ENCODE measurements at regions not wholly inside any gene's neighbourhood (a gene's known extent, or its start where the extent isn't known, plus 50 kb on each side); places are given as distances from the start of the nearest gene placed in this dataset.

DNA sequence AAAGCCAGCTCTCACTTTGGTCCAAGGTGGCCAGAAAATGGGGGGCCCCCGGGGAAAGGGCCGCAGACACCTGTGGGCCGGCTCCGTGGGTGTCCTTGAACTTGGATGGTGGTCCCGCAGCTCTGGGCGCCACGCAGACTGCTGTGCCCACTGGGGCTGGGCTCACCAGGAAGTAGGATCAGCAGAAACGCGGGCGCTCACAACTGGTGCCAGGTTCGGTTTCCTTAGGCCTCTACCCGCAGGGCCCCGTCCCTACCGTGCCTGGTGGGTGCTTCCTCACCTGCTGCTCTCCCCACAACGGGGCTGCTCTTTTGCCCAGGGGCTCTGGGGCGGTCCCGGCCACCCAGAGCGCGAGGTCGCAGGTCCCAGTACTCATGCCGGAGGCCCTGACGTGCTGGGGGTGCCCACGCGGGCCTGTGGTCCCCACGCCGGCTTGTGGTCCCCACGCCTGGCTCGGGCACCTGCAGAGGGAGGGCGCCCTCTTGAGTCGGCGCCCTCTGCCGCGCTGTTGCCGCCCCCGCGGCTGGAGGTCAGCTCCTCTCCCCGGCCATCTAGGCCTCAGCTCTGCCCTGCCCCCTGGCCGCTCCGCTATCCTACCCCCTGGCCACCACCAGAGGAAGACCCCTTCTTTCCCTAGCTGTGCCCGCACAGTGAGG lies 1303.6 kb downstream of the UQCRFS1 start:
- no peak overlapping the region for H3K4me2 ChIP-seq (ENCODE audit: low read depth, low read length, poor library complexity, severe bottlenecking)
- H3K4me1 ChIP-seq (ENCODE audit: insufficient read depth, low read length, poor library complexity, severe bottlenecking), result no peaks in the 10 kb centered on the region
- H3K27me3 ChIP-seq (ENCODE audit: insufficient read depth, low read length, poor library complexity, severe bottlenecking), result no peaks in the 10 kb centered on the region
- no peaks in the 10 kb centered on the region for H3K79me2 ChIP-seq (ENCODE audit: insufficient read depth, low read length)
- H3F3A ChIP-seq (ENCODE audit: low read depth), result no peaks in the 10 kb centered on the region
- H3K9me3 ChIP-seq (ENCODE audit: insufficient read depth, low read depth, low read length), result peaks cover 10% of the 10 kb centered on the region; the same call in 1 of the 2 replicates
- H3K9me2 ChIP-seq (replicated peaks; ENCODE audit: low read depth, low read length), result no peaks in the 10 kb centered on the region
- H3K36me3 ChIP-seq (ENCODE audit: insufficient read depth, low read length), result no peaks in the 10 kb centered on the region
- TF ChIP-seq, protein P1, sequence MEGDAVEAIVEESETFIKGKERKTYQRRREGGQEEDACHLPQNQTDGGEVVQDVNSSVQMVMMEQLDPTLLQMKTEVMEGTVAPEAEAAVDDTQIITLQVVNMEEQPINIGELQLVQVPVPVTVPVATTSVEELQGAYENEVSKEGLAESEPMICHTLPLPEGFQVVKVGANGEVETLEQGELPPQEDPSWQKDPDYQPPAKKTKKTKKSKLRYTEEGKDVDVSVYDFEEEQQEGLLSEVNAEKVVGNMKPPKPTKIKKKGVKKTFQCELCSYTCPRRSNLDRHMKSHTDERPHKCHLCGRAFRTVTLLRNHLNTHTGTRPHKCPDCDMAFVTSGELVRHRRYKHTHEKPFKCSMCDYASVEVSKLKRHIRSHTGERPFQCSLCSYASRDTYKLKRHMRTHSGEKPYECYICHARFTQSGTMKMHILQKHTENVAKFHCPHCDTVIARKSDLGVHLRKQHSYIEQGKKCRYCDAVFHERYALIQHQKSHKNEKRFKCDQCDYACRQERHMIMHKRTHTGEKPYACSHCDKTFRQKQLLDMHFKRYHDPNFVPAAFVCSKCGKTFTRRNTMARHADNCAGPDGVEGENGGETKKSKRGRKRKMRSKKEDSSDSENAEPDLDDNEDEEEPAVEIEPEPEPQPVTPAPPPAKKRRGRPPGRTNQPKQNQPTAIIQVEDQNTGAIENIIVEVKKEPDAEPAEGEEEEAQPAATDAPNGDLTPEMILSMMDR (conservative IDR thresholded peaks at IDR 0.05; ENCODE audit: low read length), result no peak
- no peak for TF ChIP-seq EZH2phosphoT487 (IDR thresholded peaks at IDR 0.05; ENCODE audit: borderline replicate concordance)
- H2AFZ ChIP-seq (ENCODE audit: low read length), result no peak overlapping the region
- H3K9ac ChIP-seq (ENCODE audit: low read depth, low read length, poor library complexity, severe bottlenecking), result no peak overlapping the region
- H3K4me3 ChIP-seq (ENCODE audit: low read length, poor library complexity, severe bottlenecking), result no peak overlapping the region
- H4K20me1 ChIP-seq (ENCODE audit: insufficient read depth, low read length, poor library complexity, severe bottlenecking), result no peaks in the 10 kb centered on the region

DNA sequence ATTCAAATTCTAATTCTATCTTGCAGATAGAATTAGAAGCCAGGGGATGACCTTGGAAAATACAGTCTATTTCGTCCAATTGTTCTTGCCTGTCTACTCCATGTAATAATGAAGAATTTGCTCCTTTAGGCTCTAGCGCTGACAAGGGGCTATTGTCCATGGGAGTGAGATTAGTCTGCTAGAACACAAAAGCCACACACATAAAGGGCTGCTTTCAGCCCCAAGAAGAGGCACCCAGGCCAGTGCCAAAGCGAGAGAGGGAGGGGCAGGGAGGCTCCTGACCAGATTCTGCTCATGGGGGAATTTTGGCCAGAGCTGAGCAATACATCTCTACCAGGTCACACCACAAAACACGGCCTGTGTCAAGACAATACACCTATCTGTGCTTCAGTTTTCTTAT lies 1306.9 kb downstream of the UQCRFS1 start:
- H3K4me3 ChIP-seq (ENCODE audit: low read length, poor library complexity, severe bottlenecking), result no peak overlapping the region
- peaks cover 11% of the 10 kb centered on the region; the same call in 1 of the 2 replicates for H3K9me3 ChIP-seq (ENCODE audit: insufficient read depth, low read depth, low read length)
- TF ChIP-seq EZH2phosphoT487 (IDR thresholded peaks at IDR 0.05; ENCODE audit: borderline replicate concordance), result no peak
- TF ChIP-seq, protein P1 (conservative IDR thresholded peaks at IDR 0.05; ENCODE audit: low read length), result no peak
- H3K9me2 ChIP-seq (replicated peaks; ENCODE audit: low read depth, low read length), result no peaks in the 10 kb centered on the region
- H4K20me1 ChIP-seq (ENCODE audit: insufficient read depth, low read length, poor library complexity, severe bottlenecking), result no peaks in the 10 kb centered on the region
- H3F3A ChIP-seq (ENCODE audit: low read depth), result no peaks in the 10 kb centered on the region
- H3K27me3 ChIP-seq (ENCODE audit: insufficient read depth, low read length, poor library complexity, severe bottlenecking), result no peaks in the 10 kb centered on the region
- H3K79me2 ChIP-seq (ENCODE audit: insufficient read depth, low read length), result no peaks in the 10 kb centered on the region
- no peaks in the 10 kb centered on the region for H3K4me1 ChIP-seq (ENCODE audit: insufficient read depth, low read length, poor library complexity, severe bottlenecking)
- no peak overlapping the region for H3K9ac ChIP-seq (ENCODE audit: low read depth, low read length, poor library complexity, severe bottlenecking)
- no peaks in the 10 kb centered on the region for H3K36me3 ChIP-seq (ENCODE audit: insufficient read depth, low read length)
- H3K4me2 ChIP-seq (ENCODE audit: low read depth, low read length, poor library complexity, severe bottlenecking), result no peak overlapping the region
- H2AFZ ChIP-seq (ENCODE audit: low read length), result no peak overlapping the region

DNA sequence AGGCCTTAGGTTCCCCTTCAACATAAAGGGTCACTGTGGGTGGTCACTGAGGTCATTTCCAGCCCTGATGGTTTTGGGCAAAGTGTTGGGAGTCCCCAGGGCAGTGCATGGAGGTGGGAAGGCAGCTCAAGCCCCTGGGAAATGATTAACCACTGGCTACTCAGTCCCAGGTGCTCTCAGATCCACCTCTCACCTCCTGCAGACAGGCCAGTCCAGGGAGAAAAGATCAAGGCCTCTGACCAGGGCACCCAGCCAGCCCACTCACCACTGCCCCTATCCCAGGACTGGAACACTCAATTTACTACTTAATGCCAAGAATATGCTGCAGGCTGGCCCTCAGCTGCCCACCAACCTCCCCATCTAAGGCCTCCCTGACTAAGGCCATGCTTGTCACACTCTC lies 1307.9 kb downstream of the UQCRFS1 start:
- no peaks in the 10 kb centered on the region for H3K4me1 ChIP-seq (ENCODE audit: insufficient read depth, low read length, poor library complexity, severe bottlenecking)
- no peaks in the 10 kb centered on the region for H3K36me3 ChIP-seq (ENCODE audit: insufficient read depth, low read length)
- no peaks in the 10 kb centered on the region for H3K27me3 ChIP-seq (ENCODE audit: insufficient read depth, low read length, poor library complexity, severe bottlenecking)
- no peak overlapping the region for H3K9ac ChIP-seq (ENCODE audit: low read depth, low read length, poor library complexity, severe bottlenecking)
- no peak for TF ChIP-seq EZH2phosphoT487 (IDR thresholded peaks at IDR 0.05; ENCODE audit: borderline replicate concordance)
- TF ChIP-seq, protein P1 (conservative IDR thresholded peaks at IDR 0.05; ENCODE audit: low read length), result no peak
- no peaks in the 10 kb centered on the region for H4K20me1 ChIP-seq (ENCODE audit: insufficient read depth, low read length, poor library complexity, severe bottlenecking)
- H3K79me2 ChIP-seq (ENCODE audit: insufficient read depth, low read length), result no peaks in the 10 kb centered on the region
- no peak overlapping the region for H2AFZ ChIP-seq (ENCODE audit: low read length)
- no peak overlapping the region for H3K4me3 ChIP-seq (ENCODE audit: low read length, poor library complexity, severe bottlenecking)
- H3K9me3 ChIP-seq (ENCODE audit: insufficient read depth, low read depth, low read length), result peaks cover 8% of the 10 kb centered on the region; the same call in 1 of the 2 replicates
- no peak overlapping the region for H3K4me2 ChIP-seq (ENCODE audit: low read depth, low read length, poor library complexity, severe bottlenecking)
- no peaks in the 10 kb centered on the region for H3F3A ChIP-seq (ENCODE audit: low read depth)
- no peaks in the 10 kb centered on the region for H3K9me2 ChIP-seq (replicated peaks; ENCODE audit: low read depth, low read length)

Measured in Loucy (cell line).